Type B pancreatic cell (in vitro differentiated cells): ENCODE measurements at regions not wholly inside any gene's neighbourhood (a gene's known extent, or its start where the extent isn't known, plus 50 kb on each side); places are given as distances from the start of the nearest gene placed in this dataset.

ENCODE experiments used
- DNase-seq: peaks from one replicate; pipeline ENCODE4 v3.0.0; 2021; ENCODE audit warnings: mixed read lengths; ENCODE audit not compliant: unreplicated experiment; ENCODE audit errors: extremely low spot score
- H3K27ac Mint-ChIP-seq: 2 replicates; pipeline ENCODE4 v1.8.0; 2021; ENCODE audit warnings: mild to moderate bottlenecking, mixed read lengths
- H3K27me3 Mint-ChIP-seq: 2 replicates; pipeline ENCODE4 v1.8.0; 2021; ENCODE audit warnings: mixed read lengths
- H3K36me3 Mint-ChIP-seq: 2 replicates; pipeline ENCODE4 v1.8.0; 2021; ENCODE audit warnings: mixed read lengths
- H3K4me1 Mint-ChIP-seq: one replicate; pipeline ENCODE4 v1.8.0; 2021; ENCODE audit warnings: mixed read lengths; ENCODE audit not compliant: unreplicated experiment
- H3K4me3 Mint-ChIP-seq: 2 replicates; pipeline ENCODE4 v1.8.0; 2021; ENCODE audit warnings: mild to moderate bottlenecking, mixed read lengths
- H3K9me3 Mint-ChIP-seq: 2 replicates; pipeline ENCODE4 v1.8.0; 2021; ENCODE audit warnings: mixed read lengths
- TF ChIP-seq, protein P1 (sequence below): fragments of 200-600 bp; sonication (generic); conservative IDR thresholded peaks from 2 replicates; pipeline ENCODE4 v1.5.0; 2021; ENCODE audit warnings: antibody characterized with exemption, mild to moderate bottlenecking

DNA sequence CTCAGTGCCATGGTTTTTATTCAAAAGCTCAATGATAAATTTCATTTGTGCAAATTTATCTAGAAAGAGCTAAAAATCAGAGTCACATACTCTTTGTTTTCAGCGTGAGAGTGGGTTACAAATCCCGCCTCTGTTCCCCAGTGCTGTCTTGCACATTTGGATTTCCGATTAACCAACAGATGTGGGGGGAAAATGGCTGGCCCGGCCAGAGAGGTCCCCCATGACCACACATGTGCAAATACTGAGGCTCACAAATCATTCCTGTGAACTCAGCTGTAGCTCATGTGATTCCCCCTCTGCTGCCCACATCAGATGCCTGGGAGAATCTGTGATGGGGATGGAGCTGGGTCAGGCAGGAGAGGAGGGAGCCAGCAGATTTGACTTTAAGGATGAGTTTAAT lies 168.7 kb downstream of the PAX1 start:
- no peaks in the 10 kb centered on the region for H3K9me3 Mint-ChIP-seq
- no peaks in the 10 kb centered on the region for H3K4me1 Mint-ChIP-seq
- H3K27me3 Mint-ChIP-seq: peaks cover 9% of the 10 kb centered on the region
- DNase-seq: no peak
- no peaks in the 10 kb centered on the region for H3K36me3 Mint-ChIP-seq
- H3K27ac Mint-ChIP-seq: no peak overlapping the region
- TF ChIP-seq, protein P1, sequence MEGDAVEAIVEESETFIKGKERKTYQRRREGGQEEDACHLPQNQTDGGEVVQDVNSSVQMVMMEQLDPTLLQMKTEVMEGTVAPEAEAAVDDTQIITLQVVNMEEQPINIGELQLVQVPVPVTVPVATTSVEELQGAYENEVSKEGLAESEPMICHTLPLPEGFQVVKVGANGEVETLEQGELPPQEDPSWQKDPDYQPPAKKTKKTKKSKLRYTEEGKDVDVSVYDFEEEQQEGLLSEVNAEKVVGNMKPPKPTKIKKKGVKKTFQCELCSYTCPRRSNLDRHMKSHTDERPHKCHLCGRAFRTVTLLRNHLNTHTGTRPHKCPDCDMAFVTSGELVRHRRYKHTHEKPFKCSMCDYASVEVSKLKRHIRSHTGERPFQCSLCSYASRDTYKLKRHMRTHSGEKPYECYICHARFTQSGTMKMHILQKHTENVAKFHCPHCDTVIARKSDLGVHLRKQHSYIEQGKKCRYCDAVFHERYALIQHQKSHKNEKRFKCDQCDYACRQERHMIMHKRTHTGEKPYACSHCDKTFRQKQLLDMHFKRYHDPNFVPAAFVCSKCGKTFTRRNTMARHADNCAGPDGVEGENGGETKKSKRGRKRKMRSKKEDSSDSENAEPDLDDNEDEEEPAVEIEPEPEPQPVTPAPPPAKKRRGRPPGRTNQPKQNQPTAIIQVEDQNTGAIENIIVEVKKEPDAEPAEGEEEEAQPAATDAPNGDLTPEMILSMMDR: no peak
- no peak overlapping the region for H3K4me3 Mint-ChIP-seq

DNA sequence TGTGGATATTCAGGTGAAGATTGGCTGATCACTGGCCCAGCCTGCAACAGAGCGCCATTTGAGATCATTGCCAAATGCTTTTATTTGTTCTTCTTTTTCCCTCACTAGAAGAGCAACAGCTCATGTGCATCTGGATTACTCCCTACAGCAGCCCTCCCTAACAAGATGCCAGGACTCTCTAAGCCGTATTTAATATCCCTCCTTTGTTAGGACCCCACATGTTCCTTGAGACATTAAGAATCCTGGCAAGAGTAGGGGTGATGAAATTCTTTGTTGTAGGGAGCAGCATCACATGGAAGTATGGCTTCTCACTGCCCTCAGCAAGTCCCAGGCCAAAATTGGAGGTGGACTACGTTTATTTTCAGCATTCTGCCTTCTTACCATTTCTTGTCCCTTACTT lies 167.8 kb downstream of the PAX1 start:
- peaks cover 9% of the 10 kb centered on the region for H3K27me3 Mint-ChIP-seq

DNA sequence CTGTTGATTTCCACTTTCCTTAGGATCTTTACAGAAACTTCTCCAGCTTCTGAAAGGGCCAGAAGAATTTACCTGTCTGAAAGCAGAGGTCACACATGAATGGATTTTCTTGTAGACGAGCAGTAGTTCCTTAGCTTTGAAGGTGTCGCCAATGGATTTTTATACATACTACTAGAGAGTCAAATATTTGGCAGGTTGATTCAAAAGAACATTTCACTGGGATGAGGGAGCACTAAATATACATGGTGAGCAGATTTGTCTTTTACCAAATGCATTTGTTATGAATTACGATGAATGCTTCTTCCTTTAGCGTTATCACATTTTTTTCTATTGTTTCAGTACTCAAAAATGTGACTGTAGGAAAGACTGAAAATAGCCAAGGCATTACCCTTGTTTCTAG lies 162.3 kb downstream of the PAX1 start:
- TF ChIP-seq, protein P1: no peak
- H3K27ac Mint-ChIP-seq: no peak overlapping the region
- H3K9me3 Mint-ChIP-seq: no peaks in the 10 kb centered on the region
- no peaks in the 10 kb centered on the region for H3K4me1 Mint-ChIP-seq
- H3K4me3 Mint-ChIP-seq: no peak overlapping the region
- no peaks in the 10 kb centered on the region for H3K36me3 Mint-ChIP-seq
- H3K27me3 Mint-ChIP-seq: no peaks in the 10 kb centered on the region
- no peak for DNase-seq

More for the DNA sequence above, 167.8 kb downstream of the PAX1 start:
- no peaks in the 10 kb centered on the region for H3K9me3 Mint-ChIP-seq
- H3K36me3 Mint-ChIP-seq: no peaks in the 10 kb centered on the region
- TF ChIP-seq, protein P1: no peak
- no peaks in the 10 kb centered on the region for H3K4me1 Mint-ChIP-seq
- no peak overlapping the region for H3K4me3 Mint-ChIP-seq
- DNase-seq: no peak
- no peak overlapping the region for H3K27ac Mint-ChIP-seq

DNA sequence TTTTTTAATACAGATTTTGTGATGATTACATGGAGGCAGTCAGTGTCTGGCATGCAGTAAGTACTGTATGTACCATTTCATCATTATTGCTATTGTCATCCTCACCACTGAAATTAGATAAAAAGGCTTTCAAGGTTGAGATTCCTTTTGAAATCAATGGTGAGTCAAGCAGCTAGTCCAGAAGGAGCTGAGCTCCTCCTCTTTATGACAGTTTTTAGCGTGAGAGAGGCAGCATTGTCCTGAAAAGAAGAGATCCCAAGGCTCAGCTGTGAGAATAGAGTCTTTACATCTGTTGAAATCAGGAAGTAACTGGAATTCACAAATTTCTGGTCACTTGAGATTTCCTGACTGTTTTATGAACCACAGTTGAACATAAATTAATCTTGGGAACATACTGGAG lies 161.9 kb downstream of the PAX1 start:
- TF ChIP-seq, protein P1: no peak
- Mint-ChIP-seq H3K27ac (no peak overlapping the region), H3K4me3 (no peak overlapping the region), H3K4me1 (no peaks in the 10 kb centered on the region), H3K9me3 (no peaks in the 10 kb centered on the region), H3K27me3 (peaks cover 2% of the 10 kb centered on the region), H3K36me3 (no peaks in the 10 kb centered on the region)
- no peak for DNase-seq

DNA sequence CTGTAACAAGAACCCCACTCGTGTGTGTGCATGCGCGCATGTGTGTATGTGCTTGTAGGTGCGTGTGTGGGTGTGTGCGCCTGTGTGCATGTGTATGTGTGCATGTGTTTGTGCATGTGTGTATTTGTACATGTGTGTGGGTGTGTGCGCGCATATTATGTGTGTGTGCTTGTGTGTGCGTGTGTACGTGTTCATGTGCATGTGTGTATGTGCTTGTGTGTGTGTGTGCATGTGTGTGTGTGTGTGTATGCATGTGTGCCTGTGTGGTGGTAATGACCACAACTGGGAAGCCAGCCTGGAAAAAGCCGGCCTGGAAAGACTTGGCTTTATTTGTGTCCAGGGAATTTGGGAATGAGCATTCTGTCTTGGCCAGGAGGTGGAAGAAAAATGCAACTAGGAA lies 157.5 kb downstream of the PAX1 start:
- TF ChIP-seq, protein P1: no peak
- no peaks in the 10 kb centered on the region for H3K4me1 Mint-ChIP-seq
- H3K27me3 Mint-ChIP-seq: peaks cover 4% of the 10 kb centered on the region
- no peak overlapping the region for H3K4me3 Mint-ChIP-seq
- no peak overlapping the region for H3K27ac Mint-ChIP-seq
- no peaks in the 10 kb centered on the region for H3K9me3 Mint-ChIP-seq
- DNase-seq: no peak
- no peaks in the 10 kb centered on the region for H3K36me3 Mint-ChIP-seq

DNA sequence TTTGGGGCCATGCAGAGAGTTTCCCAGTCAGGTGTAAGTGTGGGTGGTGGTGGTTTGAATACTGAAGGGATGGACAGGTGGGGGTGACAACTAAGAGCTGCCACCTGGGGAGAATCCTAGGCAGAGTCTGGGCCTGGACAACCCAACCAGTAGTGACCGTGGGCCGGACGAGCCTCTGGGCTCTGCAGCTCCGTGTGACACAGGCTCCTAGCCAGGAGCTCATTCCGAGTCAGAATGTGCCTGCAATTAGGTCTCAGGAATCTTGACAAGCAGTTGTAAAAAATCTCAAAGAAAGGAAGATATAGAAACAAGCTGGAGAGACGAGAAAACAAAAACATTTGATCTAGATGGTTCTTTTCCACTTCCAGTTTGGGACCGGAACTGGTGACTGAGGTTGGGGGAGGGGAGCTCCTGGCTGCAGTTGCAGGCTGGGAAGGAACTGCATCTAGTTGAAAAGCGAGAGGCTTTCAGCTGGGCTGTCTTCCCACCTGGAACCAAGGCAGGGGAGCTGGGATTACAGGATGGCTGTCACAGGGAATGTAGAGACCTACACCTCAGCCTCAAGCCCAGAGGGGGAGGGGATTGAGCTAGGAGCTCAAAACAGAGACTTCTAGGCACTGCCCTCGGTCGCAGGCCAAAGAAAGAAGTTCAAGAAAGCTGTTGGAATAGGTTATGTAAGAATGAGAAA lies 156.9 kb downstream of the PAX1 start:
- Mint-ChIP-seq H3K4me3 (no peak overlapping the region), H3K27me3 (peaks cover 4% of the 10 kb centered on the region), H3K27ac (no peak overlapping the region), H3K9me3 (no peaks in the 10 kb centered on the region), H3K36me3 (no peaks in the 10 kb centered on the region), H3K4me1 (no peaks in the 10 kb centered on the region)
- TF ChIP-seq, protein P1: no peak
- no peak for DNase-seq
